HepG2 (cell line): ENCODE measurements at regions not wholly inside any gene's neighbourhood (a gene's known extent, or its start where the extent isn't known, plus 50 kb on each side); places are given as distances from the start of the nearest gene placed in this dataset.

Experiments used
- ATAC-seq: fragments of 200-7000 bp; cut with Tn5 transposase; 3 replicates; pipeline ENCODE4 v1.9.1; 2020; ENCODE audit warnings: mild to moderate bottlenecking, moderate library complexity
- BruUV-seq: library from RNA; stranded (reverse); fragments of 400-500 nt; replicated peaks from 2 replicates; lab custom pipeline; 2021; lab: Mats Ljungman, UMichigan
- CTCF ChIA-PET: fragments of 300-600 bp; formaldehyde crosslinking; extraction: SDS; loops from one replicate; lab custom pipeline; 2021; ENCODE audit warnings: low total read pairs, inconsistent platforms, low intra/inter-chr PET ratio; lab: Yijun Ruan, JAX
- POLR2A ChIA-PET: fragments of 350-600 bp; sonication (Branson Sonifier 250); formaldehyde crosslinking; loops from one replicate; lab custom pipeline; 2020; ENCODE audit warnings: antibody characterized with exemption, inconsistent platforms; lab: Yijun Ruan, JAX
- DNase-seq: peaks from one replicate; pipeline ENCODE4 v3.0.0-alpha.2; 2015; ENCODE audit warnings: low spot score
- FAIRE-seq: peaks from 3 replicates; lab custom pipeline; 2011; peaks lifted over from hg19 to GRCh38; lab: Jason Lieb, UNC
- H2AFZ ChIP-seq: one replicate; pipeline ENCODE4 v1.6.1; 2011; ENCODE audit warnings: low read length, inconsistent platforms
- H3K27ac ChIP-seq: fragments of 300-600 bp; 3 replicates; pipeline ENCODE4 v1.8.0; 2011; ENCODE audit warnings: mixed run types, mild to moderate bottlenecking, mixed read lengths, low read length, inconsistent platforms; ENCODE audit not compliant: insufficient read depth; ENCODE audit errors: extremely low read length
- H3K27me3 ChIP-seq, 2 experiments: fragments of 200-600 bp in 1 of 2; 2 replicates in 1 of 2; 3 replicates in 1 of 2; pipeline versions ENCODE4 v1.6.0 to v1.8.0; 2011; ENCODE audit warnings: low read length in 2 of 2, mild to moderate bottlenecking in 2 of 2, moderate library complexity in 2 of 2, inconsistent platforms in 1 of 2; ENCODE audit not compliant: insufficient read depth in 2 of 2, control insufficient read depth in 1 of 2
- H3K36me3 ChIP-seq, 2 experiments: fragments of 200-600 bp in 1 of 2; replicated peaks in 1 of 2; 2 replicates in 1 of 2; 3 replicates in 1 of 2; pipeline versions ENCODE4 v1.5.1 to v1.8.0; 2011; ENCODE audit warnings: low read length in 2 of 2, inconsistent platforms in 1 of 2; ENCODE audit not compliant: insufficient read depth in 2 of 2, control insufficient read depth in 1 of 2
- H3K4me1 ChIP-seq: 2 replicates; pipeline ENCODE4 v1.5.1; 2012; ENCODE audit warnings: low read length, inconsistent platforms; ENCODE audit not compliant: insufficient read depth
- H3K4me2 ChIP-seq: 2 replicates; pipeline ENCODE4 v1.6.0; 2011; ENCODE audit warnings: low read depth, low read length, inconsistent platforms
- H3K4me3 ChIP-seq, 3 experiments: fragments of 200-600 bp in 1 of 3; sonication (generic), shearing (Covaris generic) in 1 of 3; replicated peaks in 1 of 3; 2 replicates each; pipeline ENCODE4 v1.5.1; 2011 to 2016; ENCODE audit warnings: low read length in 3 of 3, inconsistent platforms in 2 of 3, low read depth in 2 of 3, mild to moderate bottlenecking in 2 of 3, control low read depth in 1 of 3, mixed read lengths in 1 of 3; ENCODE audit not compliant: insufficient read depth in 1 of 3
- H3K79me2 ChIP-seq: one replicate; pipeline ENCODE4 v1.6.1; 2011; ENCODE audit warnings: low read length, inconsistent platforms; ENCODE audit not compliant: insufficient read depth
- H3K9ac ChIP-seq: 2 replicates; pipeline ENCODE4 v1.6.0; 2011; ENCODE audit warnings: mild to moderate bottlenecking, low read depth, low read length, inconsistent platforms; ENCODE audit not compliant: insufficient read depth
- H3K9me3 ChIP-seq: 2 replicates; pipeline ENCODE4 v1.5.1; 2012; ENCODE audit warnings: mild to moderate bottlenecking, low read length
- H4K20me1 ChIP-seq: 2 replicates; pipeline ENCODE4 v1.6.0; 2011; ENCODE audit warnings: inconsistent platforms, mild to moderate bottlenecking, low read length, moderate library complexity; ENCODE audit not compliant: insufficient read depth
- CENPT ChIP-seq: sonication (generic); formaldehyde crosslinking; IDR thresholded peaks from 2 replicates; pipeline ENCODE4 v1.8.0; 2022; ENCODE audit warnings: low read depth, mild to moderate bottlenecking, moderate library complexity, missing genetic modification reagents
- KIAA2018 ChIP-seq: sonication (generic); formaldehyde crosslinking; IDR thresholded peaks from 2 replicates; pipeline ENCODE4 v1.5.0; 2020; ENCODE audit warnings: mild to moderate bottlenecking, missing genetic modification reagents, borderline replicate concordance
- MXD3 ChIP-seq: IDR thresholded peaks from 2 replicates; pipeline ENCODE4 v1.6.1; 2016; ENCODE audit warnings: mild to moderate bottlenecking, missing biosample characterization, missing genetic modification reagents
- PRMT3 ChIP-seq: sonication (generic); formaldehyde crosslinking; IDR thresholded peaks from 2 replicates; pipeline ENCODE4 v1.8.1; 2022; ENCODE audit warnings: low read depth, mild to moderate bottlenecking, moderate library complexity, missing genetic modification reagents, borderline replicate concordance
- STAT6 ChIP-seq: sonication (generic); formaldehyde crosslinking; IDR thresholded peaks from 2 replicates; pipeline ENCODE4 v1.4.0; 2020; ENCODE audit warnings: missing genetic modification reagents, mild to moderate bottlenecking, borderline replicate concordance
- ZFX ChIP-seq: sonication (generic); formaldehyde crosslinking; IDR thresholded peaks from 2 replicates; pipeline ENCODE4 v1.4.0; 2020; ENCODE audit warnings: mild to moderate bottlenecking, low read depth, missing genetic modification reagents, moderate library complexity
- ZNF260 ChIP-seq: sonication (generic); formaldehyde crosslinking; IDR thresholded peaks from 2 replicates; pipeline ENCODE4 v1.4.0; 2020; ENCODE audit warnings: missing genetic modification reagents, low read depth, mild to moderate bottlenecking, borderline replicate concordance
- ZNF414 ChIP-seq: sonication (generic); formaldehyde crosslinking; IDR thresholded peaks from 2 replicates; pipeline ENCODE4 v1.5.0; 2020; ENCODE audit warnings: missing genetic modification reagents
- WGBS: methylation state at CpG from one replicate; pipeline ENCODE4 v1.1.6; 2017; ENCODE audit warnings: low lambda C conversion rate; 5-methylcytosine and 5-hydroxymethylcytosine counted together
- in situ Hi-C: cut with HindIII; loops from 2 replicates; pipeline ENCODE4 v1.10.0; 2017; ENCODE audit warnings: low pct_unique_long_range_greater_than_20kb; ENCODE audit not compliant: extremely low pct_ligation_motif_present
- intact Hi-C: fragments of 100-400 bp; cut with micrococcal nuclease; formaldehyde crosslinking; loops from one replicate; pipeline ENCODE4 v1.10.0; 2022; ENCODE audit not compliant: unreplicated experiment

GRCh38 chr1:98055457-98055856 lies 134.6 kb upstream of the DPYD start:
- FAIRE-seq = no peak
- POLR2A ChIA-PET = no interaction called here
- Histone ChIP-seq H2AFZ (no peak overlapping the region), H3K4me3 (no peak overlapping the region), H3K36me3 (no peaks in the 10 kb centered on the region), H3K9me3 (no peaks in the 10 kb centered on the region), H3K27me3 (peaks cover 1 to 12% of the 10 kb centered on the region in 2 experiments; a peak in 2 of 5 replicates), H3K4me1 (peaks cover 10% of the 10 kb centered on the region; the same call in 1 of the 2 replicates), H3K4me2 (no peak overlapping the region), H3K27ac (no peak overlapping the region), H3K79me2 (no peaks in the 10 kb centered on the region), H3K9ac (no peak overlapping the region), H4K20me1 (no peaks in the 10 kb centered on the region)
- no TSS peak for BruUV-seq
- TF ChIP-seq CENPT (CRISPR knock-in tag) (no peak), KIAA2018 (CRISPR knock-in tag) (no peak), STAT6 (CRISPR knock-in tag) (no peak), ZNF414 (no peak), PRMT3 (CRISPR knock-in tag) (no peak), ZFX (CRISPR knock-in tag) (no peak), ZNF260 (CRISPR knock-in tag) (no peak), MXD3 (CRISPR knock-in tag) (no peak)
- intact Hi-C loops (loop anchor here (2.0 to 10.0 kb wide), 3 partner anchors 55 to 1181 kb away; no protein-coding TSS in a partner anchor), in situ Hi-C loops (loop anchor here (10.0 to 25.0 kb wide), 2 partner anchors 868 to 1091 kb away; no protein-coding TSS in a partner anchor)
- no peak for DNase-seq
- 4% methylated on average over 7 of the region's 7 CpGs for WGBS
- ATAC-seq = no peak
- CTCF ChIA-PET = no interaction called here
